OCI-LY1 (cell line): ENCODE measurements at regions not wholly inside any gene's neighbourhood (a gene's known extent, or its start where the extent isn't known, plus 50 kb on each side); places are given as distances from the start of the nearest gene placed in this dataset.

Experiments used
- H2AFZ ChIP-seq: fragments of 200-600 bp; sonication (generic), shearing (Covaris generic); 2 replicates; pipeline ENCODE4 v1.6.0; 2014; ENCODE audit warnings: antibody characterized with exemption, mild to moderate bottlenecking, low read length
- H3F3A ChIP-seq: fragments of 200-600 bp; sonication (generic), shearing (Covaris generic); 2 replicates; pipeline ENCODE4 v1.6.0; 2014; ENCODE audit warnings: mild to moderate bottlenecking, antibody characterized with exemption, low read length, moderate library complexity; ENCODE audit not compliant: insufficient read depth
- H3K27ac ChIP-seq: fragments of 200-600 bp; sonication (generic); 2 replicates; pipeline ENCODE4 v1.5.1; 2014; ENCODE audit warnings: low read length, mixed run types, mild to moderate bottlenecking, low read depth; ENCODE audit not compliant: poor library complexity, severe bottlenecking
- H3K27me3 ChIP-seq: fragments of 200-600 bp; sonication (generic); 2 replicates; pipeline ENCODE4 v1.6.0; 2014; ENCODE audit warnings: antibody characterized with exemption, mild to moderate bottlenecking, low read length, moderate library complexity; ENCODE audit not compliant: insufficient read depth
- H3K36me3 ChIP-seq: fragments of 200-600 bp; sonication (generic); 2 replicates; pipeline ENCODE4 v1.6.1; 2014; ENCODE audit warnings: mild to moderate bottlenecking, antibody characterized with exemption, low read length, moderate library complexity, mixed read lengths; ENCODE audit not compliant: insufficient read depth
- H3K4me1 ChIP-seq: fragments of 200-600 bp; sonication (generic); 2 replicates; pipeline ENCODE4 v1.5.1; 2014; ENCODE audit warnings: mild to moderate bottlenecking, low read length, moderate library complexity; ENCODE audit not compliant: insufficient read depth, severe bottlenecking
- H3K4me2 ChIP-seq: fragments of 200-600 bp; sonication (generic), shearing (Covaris generic); 2 replicates; pipeline ENCODE4 v1.6.1; 2014; ENCODE audit warnings: low read length
- H3K4me3 ChIP-seq: fragments of 200-600 bp; sonication (generic); 2 replicates; pipeline ENCODE4 v1.5.1; 2014; ENCODE audit warnings: low read length, low read depth, mild to moderate bottlenecking, mixed read lengths; ENCODE audit not compliant: poor library complexity, severe bottlenecking
- H3K79me2 ChIP-seq: fragments of 200-600 bp; shearing (Covaris generic); 2 replicates; pipeline ENCODE4 v1.6.1; 2016; ENCODE audit warnings: mixed run types, low read length, mixed read lengths; ENCODE audit not compliant: insufficient read depth
- H3K9ac ChIP-seq: fragments of 200-600 bp; sonication (generic), shearing (Covaris generic); 2 replicates; pipeline ENCODE4 v1.6.1; 2014; ENCODE audit warnings: mild to moderate bottlenecking, low read length, mixed read lengths
- H3K9me2 ChIP-seq: fragments of 200-600 bp; sonication (generic), shearing (Covaris generic); 2 replicates; pipeline ENCODE4 v1.6.1; 2014; ENCODE audit warnings: low read depth, mild to moderate bottlenecking, low read length, mixed read lengths
- H3K9me3 ChIP-seq: fragments of 200-600 bp; shearing (Covaris generic); 2 replicates; pipeline ENCODE4 v1.6.1; 2014; ENCODE audit warnings: low read length, mixed read lengths
- H4K20me1 ChIP-seq: fragments of 200-600 bp; sonication (generic), shearing (Covaris generic); 2 replicates; pipeline ENCODE4 v1.6.0; 2016; ENCODE audit warnings: mild to moderate bottlenecking, low read length; ENCODE audit not compliant: insufficient read depth
- EZH2 ChIP-seq: fragments of 200-600 bp; sonication (generic), shearing (Covaris generic); IDR thresholded peaks from 2 replicates; pipeline ENCODE4 v1.8.0; 2017; ENCODE audit warnings: borderline replicate concordance, mixed run types, mild to moderate bottlenecking, antibody characterized with exemption, low read length, moderate library complexity, mixed read lengths
- TF ChIP-seq, protein P1 (sequence below): fragments of 200-600 bp; sonication (generic), shearing (Covaris generic); IDR thresholded peaks from 2 replicates; pipeline ENCODE4 v1.5.1; 2017; ENCODE audit warnings: mild to moderate bottlenecking, antibody characterized with exemption, low read length, moderate library complexity, mixed read lengths

DNA sequence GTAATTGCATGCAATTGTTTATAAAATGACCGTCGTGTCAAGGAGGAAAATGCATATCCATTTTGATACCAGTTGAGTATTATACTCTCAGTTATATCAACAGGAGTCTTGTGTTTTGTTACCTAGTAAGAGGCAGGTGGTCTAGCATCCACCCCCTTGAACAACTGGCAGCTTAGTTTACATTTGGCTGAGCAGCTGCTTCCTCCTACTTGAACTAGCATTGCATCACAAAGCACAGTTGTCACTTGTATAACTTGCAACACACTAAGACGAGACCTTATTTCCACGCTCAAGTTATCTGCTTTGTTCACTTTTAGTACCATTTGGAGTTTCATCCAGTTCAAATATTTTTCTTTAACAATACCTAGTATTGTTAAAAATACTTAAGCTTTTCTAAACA, 75.4 kb upstream of the UBE2E3 start:
- no peak overlapping the region for H3K27ac ChIP-seq
- no peak for TF ChIP-seq EZH2
- TF ChIP-seq, protein P1, sequence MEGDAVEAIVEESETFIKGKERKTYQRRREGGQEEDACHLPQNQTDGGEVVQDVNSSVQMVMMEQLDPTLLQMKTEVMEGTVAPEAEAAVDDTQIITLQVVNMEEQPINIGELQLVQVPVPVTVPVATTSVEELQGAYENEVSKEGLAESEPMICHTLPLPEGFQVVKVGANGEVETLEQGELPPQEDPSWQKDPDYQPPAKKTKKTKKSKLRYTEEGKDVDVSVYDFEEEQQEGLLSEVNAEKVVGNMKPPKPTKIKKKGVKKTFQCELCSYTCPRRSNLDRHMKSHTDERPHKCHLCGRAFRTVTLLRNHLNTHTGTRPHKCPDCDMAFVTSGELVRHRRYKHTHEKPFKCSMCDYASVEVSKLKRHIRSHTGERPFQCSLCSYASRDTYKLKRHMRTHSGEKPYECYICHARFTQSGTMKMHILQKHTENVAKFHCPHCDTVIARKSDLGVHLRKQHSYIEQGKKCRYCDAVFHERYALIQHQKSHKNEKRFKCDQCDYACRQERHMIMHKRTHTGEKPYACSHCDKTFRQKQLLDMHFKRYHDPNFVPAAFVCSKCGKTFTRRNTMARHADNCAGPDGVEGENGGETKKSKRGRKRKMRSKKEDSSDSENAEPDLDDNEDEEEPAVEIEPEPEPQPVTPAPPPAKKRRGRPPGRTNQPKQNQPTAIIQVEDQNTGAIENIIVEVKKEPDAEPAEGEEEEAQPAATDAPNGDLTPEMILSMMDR, result no peak
- no peaks in the 10 kb centered on the region for H3K36me3 ChIP-seq
- no peak overlapping the region for H3K4me2 ChIP-seq
- H2AFZ ChIP-seq, result no peak overlapping the region
- H3K79me2 ChIP-seq, result no peaks in the 10 kb centered on the region
- no peaks in the 10 kb centered on the region for H3F3A ChIP-seq
- H3K9ac ChIP-seq, result no peak overlapping the region
- H3K9me2 ChIP-seq, result no peaks in the 10 kb centered on the region
- no peaks in the 10 kb centered on the region for H3K4me1 ChIP-seq
- no peaks in the 10 kb centered on the region for H4K20me1 ChIP-seq
- H3K27me3 ChIP-seq, result no peaks in the 10 kb centered on the region; the same call in 1 of the 2 replicates
- H3K9me3 ChIP-seq, result no peaks in the 10 kb centered on the region
- H3K4me3 ChIP-seq, result no peak overlapping the region

DNA sequence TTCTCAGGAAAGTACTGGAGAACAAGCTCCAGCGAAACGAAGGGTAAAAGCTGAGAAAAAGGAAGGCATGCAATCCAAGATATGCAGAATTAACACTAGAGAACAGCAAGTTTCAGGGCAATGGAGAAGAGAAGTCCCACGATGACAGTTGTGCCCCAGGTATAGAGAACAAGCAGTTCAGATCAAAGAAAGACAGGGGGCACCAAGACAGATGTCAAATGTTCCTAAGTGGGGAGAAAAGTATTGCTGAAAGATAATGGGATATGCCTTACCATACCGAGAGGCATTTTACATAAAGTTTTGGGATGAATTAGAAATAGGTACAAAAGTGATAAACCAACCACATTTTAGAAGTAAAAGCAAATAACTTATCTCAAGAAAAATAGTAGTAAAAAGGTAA, 79.1 kb upstream of the UBE2E3 start:
- H4K20me1 ChIP-seq, result no peaks in the 10 kb centered on the region
- no peaks in the 10 kb centered on the region for H3K36me3 ChIP-seq

DNA sequence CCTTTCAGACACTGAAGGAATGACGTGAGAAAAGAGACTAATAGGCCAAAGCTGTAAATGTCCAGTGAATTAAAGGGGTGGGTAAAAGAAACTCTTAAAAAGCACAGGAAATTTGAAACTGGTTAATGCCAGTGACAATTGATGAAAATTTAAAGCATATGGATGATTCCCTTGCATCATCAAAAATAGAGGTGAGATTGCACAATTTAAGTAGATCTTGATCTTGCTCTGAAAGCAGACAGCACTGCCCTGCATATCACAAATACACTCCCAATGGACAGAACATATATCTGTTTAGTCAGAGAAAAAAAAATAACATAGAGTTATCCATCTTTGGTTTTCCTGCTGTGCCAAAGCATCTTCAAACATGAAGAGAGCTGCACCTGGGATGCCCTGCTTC, 86.7 kb upstream of the UBE2E3 start:
- H3K4me1 ChIP-seq, result no peaks in the 10 kb centered on the region
- no peaks in the 10 kb centered on the region for H4K20me1 ChIP-seq
- no peak overlapping the region for H3K4me3 ChIP-seq
- H3K79me2 ChIP-seq, result no peaks in the 10 kb centered on the region
- no peak overlapping the region for H3K9ac ChIP-seq
- no peaks in the 10 kb centered on the region for H3K27me3 ChIP-seq
- no peak overlapping the region for H2AFZ ChIP-seq
- H3K4me2 ChIP-seq, result no peak overlapping the region
- TF ChIP-seq, protein P1, result no peak
- no peak for TF ChIP-seq EZH2
- H3K9me3 ChIP-seq, result no peaks in the 10 kb centered on the region
- no peaks in the 10 kb centered on the region for H3K36me3 ChIP-seq
- H3K9me2 ChIP-seq, result no peaks in the 10 kb centered on the region
- H3F3A ChIP-seq, result no peaks in the 10 kb centered on the region
- no peak overlapping the region for H3K27ac ChIP-seq

More for the DNA sequence above, 79.1 kb upstream of the UBE2E3 start:
- Histone ChIP-seq H3K9me2 (no peaks in the 10 kb centered on the region), H3K9me3 (no peaks in the 10 kb centered on the region), H2AFZ (no peak overlapping the region), H3F3A (no peaks in the 10 kb centered on the region), H3K4me2 (no peak overlapping the region), H3K9ac (no peak overlapping the region), H3K79me2 (no peaks in the 10 kb centered on the region), H3K4me1 (no peaks in the 10 kb centered on the region), H3K27me3 (no peaks in the 10 kb centered on the region; the same call in 1 of the 2 replicates), H3K4me3 (no peak overlapping the region), H3K27ac (no peak overlapping the region)
- no peak for TF ChIP-seq EZH2
- TF ChIP-seq, protein P1, result no peak
